CD4-positive, alpha-beta T cell treated with Interleukin-17A for 1 hour (primary cell): ENCODE measurements at regions not wholly inside any gene's neighbourhood (a gene's known extent, or its start where the extent isn't known, plus 50 kb on each side); places are given as distances from the start of the nearest gene placed in this dataset.
"Not testable (repeated sequence)": the region's sequence is repeated elsewhere in the genome, so short reads cannot be mapped to it uniquely, and the experiment has no call there.

Experiments used
- DNase-seq: peaks from one replicate; pipeline ENCODE4 v3.0.0-alpha.2; 2020

- no peak for DNase-seq
Measured at GRCh38 chr13:33561627-33562026, 256.3 kb upstream of the RFC3 start.

GRCh38 chr13:33571618-33572017, 246.3 kb upstream of the RFC3 start:
- no peak for DNase-seq

GRCh38 chr13:33572322-33572721, 245.6 kb upstream of the RFC3 start:
- DNase-seq: not testable (repeated sequence)

- DNase-seq: no peak
Measured at GRCh38 chr13:33575378-33575777, 242.6 kb upstream of the RFC3 start.

GRCh38 chr13:33577007-33577406, 240.9 kb upstream of the RFC3 start:
- DNase-seq: no peak

- DNase-seq: no peak
Measured at GRCh38 chr13:33578786-33579185, 239.2 kb upstream of the RFC3 start.

GRCh38 chr13:33582121-33582520, 235.8 kb upstream of the RFC3 start:
- no peak for DNase-seq

GRCh38 chr13:33583398-33583797, 234.6 kb upstream of the RFC3 start:
- DNase-seq: no peak

GRCh38 chr13:33590936-33591335, 227.0 kb upstream of the RFC3 start:
- DNase-seq: no peak

- DNase-seq: no peak
Measured at GRCh38 chr13:33606692-33607091, 211.3 kb upstream of the RFC3 start.

- DNase-seq: peak; percentile 75
Measured at GRCh38 chr13:33610438-33611120, 207.4 kb upstream of the RFC3 start.

GRCh38 chr13:33611121-33611805, 206.7 kb upstream of the RFC3 start:
- DNase-seq: peak; percentile 0

GRCh38 chr13:33612641-33613638, 205.0 kb upstream of the RFC3 start:
- DNase-seq: no peak

- no peak for DNase-seq
Measured at GRCh38 chr13:33615436-33615835, 202.5 kb upstream of the RFC3 start.

- no peak for DNase-seq
Measured at GRCh38 chr13:33616130-33616529, 201.8 kb upstream of the RFC3 start.

GRCh38 chr13:33617055-33617454, 200.9 kb upstream of the RFC3 start:
- DNase-seq: no peak

GRCh38 chr13:33624253-33624652, 193.7 kb upstream of the RFC3 start:
- DNase-seq: no peak

GRCh38 chr13:33624740-33625139, 193.2 kb upstream of the RFC3 start:
- DNase-seq: no peak

GRCh38 chr13:33626407-33626806, 191.5 kb upstream of the RFC3 start:
- DNase-seq: no peak

- DNase-seq: no peak
Measured at GRCh38 chr13:33628662-33629061, 189.3 kb upstream of the RFC3 start.

GRCh38 chr13:33629605-33630360, 188.2 kb upstream of the RFC3 start:
- DNase-seq: no peak

- no peak for DNase-seq
Measured at GRCh38 chr13:33633701-33634545, 184.0 kb upstream of the RFC3 start.
